Stimulated activated CD4-positive, alpha-beta T cell treated with anti-CD3 and anti-CD28 coated beads, Interleukin-4, amount 100 ng/mL, for 24 hours (primary cell): ENCODE measurements at regions not wholly inside any gene's neighbourhood (a gene's known extent, or its start where the extent isn't known, plus 50 kb on each side); places are given as distances from the start of the nearest gene placed in this dataset.

Experiments
- DNase-seq: peaks from one replicate; pipeline ENCODE4 v3.0.0-alpha.2; 2020

GRCh38 chr11:13062115-13062514 lies 53.0 kb downstream of the RASSF10 start:
- DNase-seq: no peak

GRCh38 chr11:13064593-13064992 lies 55.5 kb downstream of the RASSF10 start:
- DNase-seq: no peak

GRCh38 chr11:13065200-13065787 lies 56.2 kb downstream of the RASSF10 start:
- no peak for DNase-seq

DNA sequence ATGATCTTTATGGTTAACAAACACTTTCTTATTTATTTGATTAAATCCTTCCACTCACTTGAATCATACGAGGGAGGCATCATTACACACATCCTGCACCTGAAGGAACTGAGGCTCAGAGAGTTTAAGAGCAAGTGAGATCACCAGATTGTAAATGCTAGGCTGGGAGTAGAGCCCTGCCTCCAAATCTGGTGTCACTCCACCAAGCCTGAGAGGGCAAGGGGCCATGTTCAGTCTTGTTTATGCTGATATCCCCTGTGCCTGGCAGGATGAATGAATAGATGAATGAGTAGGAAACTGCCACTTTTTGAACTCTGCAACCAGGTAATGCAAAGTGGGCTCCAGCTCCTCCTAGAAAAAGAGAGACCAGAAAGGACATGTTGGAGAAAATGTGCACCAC lies 59.1 kb downstream of the RASSF10 start:
- no peak for DNase-seq

DNA sequence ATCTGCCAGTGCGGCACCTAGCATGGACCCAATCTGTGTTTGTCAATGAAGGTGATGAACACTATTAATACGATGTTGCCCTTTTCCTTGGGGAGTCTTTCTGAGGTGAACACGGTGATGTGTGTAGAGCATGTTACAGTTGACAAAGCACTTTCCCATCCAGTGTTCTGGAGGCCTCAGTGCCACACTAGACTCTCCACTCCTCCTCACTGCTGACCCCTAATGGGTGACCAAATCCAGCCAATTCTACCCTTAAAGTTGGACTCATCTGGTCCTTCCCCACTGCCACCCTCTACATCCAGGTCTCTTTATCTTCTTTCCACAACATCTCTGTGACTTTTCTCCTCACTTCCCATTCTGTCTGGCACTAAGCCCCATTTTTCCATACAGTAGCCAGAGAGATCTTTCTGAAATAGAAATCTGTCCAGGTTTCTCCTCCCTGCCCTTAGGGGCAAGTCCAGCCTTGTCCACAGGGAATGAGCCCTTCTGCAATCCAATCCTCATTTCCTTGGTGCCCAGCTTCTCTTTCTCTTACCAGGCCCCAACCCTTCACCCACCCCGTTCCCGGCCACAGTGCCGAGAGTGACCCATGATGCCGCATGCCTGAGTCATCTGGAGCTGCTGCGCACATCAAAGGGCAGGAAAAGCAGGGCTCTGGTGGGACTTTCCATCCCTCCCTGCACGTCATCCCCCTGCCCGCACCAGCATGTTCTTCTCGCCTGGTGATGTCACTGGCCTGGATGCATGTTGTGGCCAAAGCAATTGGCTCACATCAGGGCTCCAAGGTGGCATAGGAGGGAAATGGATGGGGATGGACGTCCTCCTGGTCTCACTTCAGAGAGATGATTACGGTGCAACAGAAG lies 64.2 kb downstream of the RASSF10 start:
- DNase-seq: no peak

- no peak for DNase-seq
These were observed 65.8 kb downstream of the RASSF10 start for GRCh38 chr11:13074714-13075464.

DNA sequence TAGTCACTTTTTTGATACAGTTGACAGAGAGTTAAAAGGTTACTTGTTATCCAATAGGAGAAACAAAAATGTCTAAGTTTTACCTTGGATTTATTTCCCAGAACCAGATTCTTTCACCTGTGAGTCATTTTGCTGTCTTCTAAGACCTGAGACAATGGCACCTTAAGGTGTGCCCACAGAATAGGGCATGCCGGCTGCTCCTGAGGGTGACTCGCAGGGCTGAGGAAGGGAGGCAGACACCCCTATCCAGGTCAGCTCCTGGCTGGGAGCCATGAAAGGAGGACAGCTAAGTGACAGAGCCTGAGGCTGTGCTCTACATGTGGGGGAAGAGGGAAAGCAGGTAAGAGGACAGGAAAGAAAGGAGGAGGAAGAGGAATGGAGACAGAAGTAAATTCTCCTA lies 67.8 kb downstream of the RASSF10 start:
- no peak for DNase-seq

DNA sequence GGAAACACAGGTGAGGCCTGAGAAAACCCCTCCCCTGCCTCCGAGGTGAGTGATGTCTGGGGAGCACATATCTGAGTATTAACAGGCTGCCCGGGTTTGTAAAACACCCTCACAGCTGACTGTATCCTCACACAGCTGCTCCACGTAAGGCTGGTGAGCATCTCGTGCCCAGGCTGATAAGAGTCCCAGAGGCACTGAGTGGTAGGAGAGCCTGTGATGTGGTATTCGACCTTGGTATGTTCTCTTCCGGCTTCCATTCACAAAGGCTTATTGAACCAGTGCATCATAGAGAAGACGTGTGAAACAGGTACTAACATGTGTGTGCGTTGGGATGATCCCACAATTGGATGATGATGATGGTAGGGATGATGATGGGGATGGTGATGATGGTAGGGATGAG lies 71.7 kb downstream of the RASSF10 start:
- no peak for DNase-seq

DNA sequence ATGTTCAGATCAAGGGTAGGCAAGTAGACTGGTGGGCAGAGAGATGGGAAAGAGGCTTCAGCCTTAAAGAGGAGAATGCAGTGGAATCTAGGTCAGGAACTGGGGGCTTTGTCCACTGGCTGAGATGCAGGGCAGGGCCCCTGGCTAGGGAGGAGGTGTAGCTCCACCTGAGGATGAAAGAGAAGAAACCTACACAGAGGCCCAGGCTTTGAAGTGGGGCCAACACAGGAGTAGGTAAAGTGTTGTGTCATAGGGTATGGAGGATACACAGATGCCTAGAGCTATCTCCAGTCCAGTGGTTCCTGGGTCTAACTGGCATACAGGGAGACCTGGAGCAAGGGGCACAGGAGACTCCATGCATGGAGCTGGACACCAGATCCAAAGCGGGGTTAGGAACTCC lies 73.5 kb downstream of the RASSF10 start:
- DNase-seq: no peak

DNA sequence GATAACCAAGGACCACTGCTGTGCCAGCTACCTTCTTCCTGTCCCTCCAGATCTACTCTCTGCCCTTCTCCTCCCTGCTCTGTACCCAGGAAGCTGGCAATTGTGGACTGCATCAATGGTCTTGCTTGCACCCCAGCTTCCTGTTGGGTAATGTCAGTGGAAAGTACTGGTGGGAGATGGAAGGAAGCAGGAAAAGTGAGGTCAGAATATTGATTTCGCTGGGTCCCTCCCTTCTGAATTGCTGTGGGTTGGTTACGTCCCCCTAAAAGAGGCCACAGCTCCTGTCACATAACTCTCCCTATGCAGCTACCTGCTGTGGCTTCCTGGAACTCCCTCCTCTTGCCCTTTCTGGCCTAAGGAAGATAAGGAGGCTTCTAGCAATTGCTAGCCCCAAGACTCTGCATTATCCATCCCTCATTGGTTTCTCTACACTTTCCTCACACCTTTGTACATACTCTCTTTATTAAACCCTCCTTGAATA lies 81.2 kb downstream of the RASSF10 start:
- no peak for DNase-seq

DNA sequence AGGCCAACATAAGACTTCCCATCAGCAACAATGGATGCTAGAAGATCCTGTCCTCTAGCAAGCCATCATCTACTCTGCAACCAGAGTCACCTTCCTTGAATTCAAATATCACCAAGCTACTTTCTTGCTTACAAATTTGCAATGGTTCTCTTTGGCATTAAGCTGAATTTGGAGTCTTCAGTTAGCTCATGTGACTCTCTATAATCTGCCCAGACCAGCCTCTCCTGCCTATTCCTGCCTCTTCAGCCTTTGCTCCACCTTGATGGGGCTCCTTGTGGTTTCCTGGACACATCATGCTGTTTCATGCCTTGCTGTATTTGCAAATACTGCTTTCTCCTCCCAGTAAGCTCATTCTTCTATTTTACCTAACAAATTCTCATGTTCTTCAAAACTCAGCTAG lies 82.3 kb downstream of the RASSF10 start:
- DNase-seq: no peak

- no peak for DNase-seq
These were observed 82.7 kb downstream of the RASSF10 start for GRCh38 chr11:13091804-13092203.

DNA sequence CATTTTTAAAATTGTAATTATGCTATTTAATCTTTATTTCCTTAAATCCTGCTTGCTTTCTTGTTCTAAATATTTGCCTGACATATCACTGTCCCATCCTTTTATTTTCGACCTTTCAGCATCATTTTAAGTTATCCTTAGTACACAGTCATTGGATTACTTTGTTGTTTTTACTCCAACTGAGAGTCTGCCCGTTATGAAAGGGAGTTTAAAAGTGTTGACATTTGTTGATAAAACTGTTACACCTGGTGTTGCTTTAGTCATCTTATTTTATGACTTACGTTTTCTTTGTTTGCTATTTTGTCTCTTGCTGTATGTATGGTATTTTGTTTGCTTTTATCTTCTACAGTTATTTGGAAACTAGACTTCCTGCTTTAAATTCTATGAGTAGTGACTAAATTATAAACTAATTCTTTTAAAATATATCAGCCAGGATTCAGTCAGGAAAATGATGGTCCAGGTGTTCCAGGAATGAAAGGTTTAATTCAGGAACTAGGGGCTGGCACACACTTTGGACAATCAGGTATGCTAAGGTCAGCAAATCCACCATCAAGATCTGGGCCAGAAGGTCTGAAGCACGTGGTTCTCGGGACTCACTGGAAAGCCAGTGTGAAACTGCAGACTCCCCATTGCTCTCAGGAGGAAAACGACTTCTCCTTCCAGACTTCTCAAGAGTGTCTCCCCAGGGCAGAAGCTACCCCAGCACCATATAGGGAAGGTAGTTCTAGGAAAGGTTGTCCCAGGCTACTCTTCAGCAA lies 86.0 kb downstream of the RASSF10 start:
- no peak for DNase-seq

GRCh38 chr11:13098063-13098462 lies 88.9 kb downstream of the RASSF10 start:
- DNase-seq: no peak

DNA sequence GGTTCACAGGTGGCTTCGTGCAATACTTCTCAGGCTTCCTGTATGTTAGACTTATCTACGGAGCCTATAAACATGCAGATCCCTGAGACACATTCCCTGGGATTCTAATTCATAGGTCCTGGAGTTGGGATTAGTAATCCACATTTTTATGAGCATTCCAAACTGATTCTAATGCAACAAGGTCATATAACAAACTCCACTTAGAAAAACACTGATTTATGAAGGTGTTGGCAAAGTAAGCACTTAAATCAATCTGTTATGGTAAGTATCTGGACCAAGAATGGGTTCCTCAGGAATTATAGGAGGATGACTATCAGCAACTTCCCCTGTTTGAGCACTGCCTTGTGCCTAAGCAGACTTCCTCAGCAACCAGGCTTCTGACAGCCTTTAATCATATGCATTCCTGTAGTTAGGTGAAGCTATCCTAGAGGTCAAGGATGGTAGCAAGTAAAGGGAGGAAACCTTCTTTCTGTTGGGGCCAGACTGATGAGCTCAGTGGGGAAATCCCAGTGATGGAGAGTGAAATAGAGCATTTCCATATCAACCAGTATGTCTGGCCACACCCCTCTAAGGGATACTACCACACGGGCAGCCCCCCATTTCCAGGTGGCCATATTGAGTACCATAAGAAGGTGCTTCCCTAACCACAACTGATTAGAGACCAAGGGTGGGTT lies 89.6 kb downstream of the RASSF10 start:
- no peak for DNase-seq

- no peak for DNase-seq
These were observed 92.8 kb downstream of the RASSF10 start for GRCh38 chr11:13101644-13102512.

GRCh38 chr11:13102513-13102840 lies 93.4 kb downstream of the RASSF10 start:
- no peak for DNase-seq

GRCh38 chr11:13102865-13103539 lies 93.9 kb downstream of the RASSF10 start:
- no peak for DNase-seq

- DNase-seq: no peak
These were observed 94.9 kb downstream of the RASSF10 start for GRCh38 chr11:13103962-13104554.

DNA sequence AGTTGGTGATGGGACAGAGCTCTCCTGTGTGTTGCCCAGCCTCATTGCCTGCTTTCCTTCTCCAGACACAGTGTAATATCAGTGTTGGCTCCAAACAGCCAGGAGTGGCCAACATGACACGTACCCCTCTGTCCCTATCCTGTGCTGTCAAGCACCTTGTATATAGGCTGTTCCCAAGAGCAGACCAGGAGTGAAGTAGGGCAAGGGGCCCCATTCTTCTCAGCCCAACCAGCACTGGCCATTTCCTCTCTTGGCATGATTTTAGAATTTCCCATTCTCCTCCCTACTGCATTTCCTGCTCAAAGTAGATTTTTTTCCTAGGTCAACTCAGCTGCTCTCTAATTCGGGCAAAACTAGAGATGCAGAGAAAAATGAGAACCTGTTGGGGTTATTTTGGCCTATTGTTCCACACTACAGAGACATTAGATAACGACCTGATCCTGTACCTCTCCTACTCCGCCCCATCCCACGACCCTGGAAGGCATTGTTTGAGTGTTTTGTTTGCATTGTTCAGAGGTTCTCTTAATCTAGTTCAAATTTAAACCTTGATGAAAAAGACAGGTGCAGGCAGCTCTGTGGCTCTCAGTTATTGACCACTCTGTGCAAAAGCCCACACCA lies 95.6 kb downstream of the RASSF10 start:
- DNase-seq: no peak
